HG03196 (cell line): ENCODE measurements at regions not wholly inside any gene's neighbourhood (a gene's known extent, or its start where the extent isn't known, plus 50 kb on each side); places are given as distances from the start of the nearest gene placed in this dataset.

ENCODE experiments used
- ATAC-seq: cut with Tn5 transposase; IDR thresholded peaks from one replicate; pipeline ENCODE4 v1.9.1; 2021; ENCODE audit not compliant: unreplicated experiment

GRCh38 chr20:22652681-22653588, 68.6 kb upstream of the FOXA2 start:
- no peak for ATAC-seq

DNA sequence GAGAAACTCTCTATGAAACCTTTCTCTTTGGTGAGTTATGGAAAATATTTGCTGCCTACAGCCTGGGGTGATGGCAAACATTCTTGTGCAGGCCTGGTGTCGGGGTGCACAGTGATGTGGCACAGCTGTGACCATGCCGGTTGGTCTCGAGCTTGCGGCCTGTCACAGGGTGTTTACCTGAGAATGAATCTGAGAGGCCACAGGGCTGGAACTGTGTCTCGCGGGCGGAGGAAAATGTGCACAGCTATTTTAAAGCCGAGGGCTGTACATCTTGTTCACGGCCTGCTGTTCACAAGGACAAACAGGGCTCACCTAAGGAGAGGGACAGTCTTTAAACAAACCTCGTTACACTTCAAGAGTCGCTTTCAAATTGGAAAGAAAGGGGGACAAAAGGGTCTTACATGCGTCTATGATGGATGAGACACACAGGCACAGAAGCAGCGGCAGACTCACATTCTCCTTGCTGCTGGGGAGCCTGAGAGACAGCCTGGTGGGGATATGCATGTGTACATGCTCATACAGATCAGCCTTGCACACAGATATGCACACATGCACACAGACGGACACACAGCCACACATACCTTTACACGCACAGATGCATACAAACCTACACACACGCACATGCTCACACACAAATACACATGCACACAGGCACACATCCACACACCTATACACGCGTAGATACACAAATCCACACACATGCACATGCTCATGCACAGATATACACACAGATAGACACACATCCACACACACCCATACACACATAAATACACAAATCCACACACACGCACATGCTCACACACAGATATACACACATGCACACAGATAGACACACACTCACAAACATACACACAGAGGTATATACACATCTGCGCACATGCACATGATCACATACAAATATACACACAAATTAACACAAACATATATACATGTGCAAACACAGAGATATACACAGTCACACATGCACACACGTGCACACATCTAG, 69.6 kb upstream of the FOXA2 start:
- ATAC-seq: no peak

GRCh38 chr20:22663528-22664025, 79.2 kb upstream of the FOXA2 start:
- ATAC-seq: no peak

DNA sequence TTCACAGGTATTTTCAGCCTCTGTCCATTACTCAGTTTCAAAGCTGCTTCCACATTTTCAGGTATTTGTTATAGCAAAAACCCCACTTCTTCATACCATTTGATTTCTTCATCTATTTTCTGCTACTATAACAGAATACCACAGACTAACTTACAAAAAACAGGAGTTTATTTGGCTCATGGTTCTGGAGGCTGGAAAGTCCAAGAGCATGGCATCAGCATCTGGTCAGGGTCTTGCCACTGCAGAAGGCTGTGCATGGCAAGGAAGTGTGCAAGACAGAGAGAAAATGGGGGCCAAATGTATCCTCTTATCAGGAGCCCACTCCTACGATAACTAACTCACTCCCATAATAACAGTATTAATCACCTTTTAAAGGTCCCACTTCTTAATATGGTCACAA, 82.8 kb upstream of the FOXA2 start:
- no peak for ATAC-seq

- no peak for ATAC-seq
These were observed 87.8 kb upstream of the FOXA2 start for GRCh38 chr20:22672191-22672590.

GRCh38 chr20:22673467-22673866, 89.1 kb upstream of the FOXA2 start:
- no peak for ATAC-seq

GRCh38 chr20:22675341-22675740, 91.0 kb upstream of the FOXA2 start:
- no peak for ATAC-seq

DNA sequence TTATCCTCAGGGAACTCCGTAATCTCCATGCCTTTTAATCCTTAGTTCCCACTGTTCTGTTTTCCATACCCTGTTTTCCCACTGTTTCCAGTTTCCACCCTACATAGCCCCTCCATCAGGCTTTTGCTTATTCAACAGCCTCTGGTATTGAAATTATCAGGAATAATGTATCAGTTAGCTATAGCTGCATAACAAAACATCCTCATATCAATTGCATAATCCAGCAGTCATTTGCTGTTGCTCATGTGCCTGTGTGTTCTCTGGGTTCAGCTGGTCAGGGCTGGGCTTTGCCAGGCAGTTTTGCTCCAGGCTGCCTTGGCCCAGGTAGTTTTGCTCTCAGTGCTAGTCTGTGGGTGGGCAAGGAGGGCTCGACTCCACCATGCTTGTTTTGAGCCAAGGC, 94.3 kb upstream of the FOXA2 start:
- no peak for ATAC-seq

DNA sequence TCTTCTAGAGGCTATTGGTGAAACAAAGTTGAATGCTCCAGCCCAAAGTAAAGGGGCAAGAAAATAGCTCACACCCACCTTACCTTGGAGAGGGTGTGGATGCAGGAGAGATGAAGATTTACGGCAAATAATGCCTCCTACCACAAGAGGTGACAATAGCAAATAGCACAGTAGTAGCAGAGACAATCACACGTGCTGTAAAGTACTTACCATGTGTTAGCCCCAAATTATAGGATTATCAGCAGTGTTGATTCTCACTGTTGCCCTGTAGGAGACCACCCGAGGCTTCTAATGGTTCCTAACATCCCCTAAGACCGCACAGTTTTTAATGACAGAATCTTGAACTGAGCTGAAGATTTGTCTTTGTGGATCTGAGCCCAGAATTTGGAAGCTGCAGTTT, 94.8 kb upstream of the FOXA2 start:
- no peak for ATAC-seq

DNA sequence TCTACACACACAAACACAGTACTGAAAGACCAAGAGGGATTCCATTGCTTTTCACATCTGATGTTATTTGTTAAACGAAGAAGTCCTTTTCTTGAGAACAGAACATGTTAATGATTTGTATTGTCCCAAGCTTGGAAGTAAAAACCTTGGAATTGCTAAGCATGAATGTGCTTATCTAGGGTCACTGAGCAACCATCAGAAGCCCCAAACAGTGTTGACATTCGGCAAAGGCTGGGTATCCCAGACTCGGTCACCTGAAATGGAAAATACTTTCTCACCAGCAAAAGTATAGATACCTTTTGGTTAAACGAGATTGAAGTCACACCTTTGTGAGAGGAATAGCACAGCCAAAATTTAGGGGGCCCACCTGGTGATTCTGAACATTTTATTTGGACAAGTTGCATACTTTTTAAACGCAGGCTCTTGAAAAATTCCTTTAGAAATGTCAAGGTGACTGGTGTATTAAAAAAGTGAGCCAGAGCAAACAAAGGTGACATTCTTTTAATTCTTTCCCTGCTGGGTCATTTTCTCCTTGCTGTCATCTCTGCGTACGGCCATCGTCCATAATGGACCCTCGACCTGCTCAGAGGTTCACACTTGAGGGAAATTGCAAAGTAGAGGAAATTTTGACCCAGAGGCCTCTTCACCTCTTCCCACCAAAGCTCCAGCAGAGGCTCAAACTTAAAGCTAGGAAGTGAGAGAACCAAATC, 95.8 kb upstream of the FOXA2 start:
- no peak for ATAC-seq

DNA sequence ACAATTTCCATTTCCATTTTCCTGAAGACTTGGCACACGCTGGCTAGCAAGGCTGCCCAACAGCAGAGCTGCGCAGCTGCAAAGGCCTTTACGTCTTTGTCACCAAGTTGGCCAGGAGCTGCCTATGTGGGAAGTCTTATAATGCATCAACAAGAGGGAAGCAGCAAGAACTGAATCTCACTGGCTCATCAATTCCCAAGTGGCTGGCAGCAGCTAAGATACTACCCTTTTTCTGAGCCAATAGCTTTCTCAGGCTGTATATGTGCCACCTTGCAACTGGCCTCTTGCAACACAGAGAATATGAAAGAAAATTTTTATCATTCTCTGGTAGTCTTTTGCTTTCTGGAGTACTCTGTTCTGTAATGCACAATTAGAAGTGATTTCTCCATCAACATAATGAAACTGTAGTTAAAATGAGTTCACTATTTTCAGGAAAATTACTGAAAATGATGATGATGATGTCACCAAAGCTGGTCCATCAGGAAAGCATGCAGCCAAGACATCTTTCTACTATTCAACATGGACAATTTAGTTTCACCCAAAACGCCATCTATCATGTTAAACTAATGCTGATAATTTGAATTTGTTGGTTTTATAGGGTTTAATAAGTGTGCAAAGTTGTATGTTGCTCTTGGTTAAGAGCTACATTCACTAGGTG, 97.3 kb upstream of the FOXA2 start:
- ATAC-seq: no peak

GRCh38 chr20:22682381-22682780, 98.0 kb upstream of the FOXA2 start:
- ATAC-seq: no peak

DNA sequence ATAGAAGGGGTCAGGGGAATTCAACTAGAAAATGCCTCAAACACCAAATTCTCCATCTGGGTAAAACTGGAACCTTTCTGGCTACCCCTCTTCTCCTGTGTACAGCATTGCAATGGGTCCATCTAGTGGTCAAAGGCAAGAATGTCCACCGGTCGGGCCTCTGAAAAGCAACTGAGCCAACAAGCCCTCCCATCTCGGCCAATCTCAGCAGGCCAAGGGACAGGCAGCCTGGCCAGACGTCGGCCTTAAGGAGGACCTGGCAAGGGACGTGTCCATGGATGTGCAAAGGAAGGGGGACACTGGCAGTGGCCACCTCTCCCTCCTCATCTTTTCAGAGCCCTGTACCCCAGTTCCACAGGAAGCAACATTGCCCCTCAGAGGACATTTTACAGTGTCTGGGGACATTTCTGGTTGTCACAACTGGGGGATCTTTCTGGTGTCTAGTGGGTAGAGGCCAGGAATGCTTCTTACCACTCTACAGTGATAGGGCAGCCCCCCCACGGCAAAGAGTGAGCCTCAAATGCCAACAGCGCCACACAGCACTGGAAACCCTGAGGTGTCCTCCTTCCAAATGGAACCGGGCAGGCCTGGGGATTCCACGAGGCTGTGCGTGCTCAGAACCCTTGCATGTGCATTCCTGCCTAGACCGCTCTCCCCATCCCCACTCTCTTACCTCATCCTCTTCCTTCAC, 99.8 kb upstream of the FOXA2 start:
- ATAC-seq: no peak

DNA sequence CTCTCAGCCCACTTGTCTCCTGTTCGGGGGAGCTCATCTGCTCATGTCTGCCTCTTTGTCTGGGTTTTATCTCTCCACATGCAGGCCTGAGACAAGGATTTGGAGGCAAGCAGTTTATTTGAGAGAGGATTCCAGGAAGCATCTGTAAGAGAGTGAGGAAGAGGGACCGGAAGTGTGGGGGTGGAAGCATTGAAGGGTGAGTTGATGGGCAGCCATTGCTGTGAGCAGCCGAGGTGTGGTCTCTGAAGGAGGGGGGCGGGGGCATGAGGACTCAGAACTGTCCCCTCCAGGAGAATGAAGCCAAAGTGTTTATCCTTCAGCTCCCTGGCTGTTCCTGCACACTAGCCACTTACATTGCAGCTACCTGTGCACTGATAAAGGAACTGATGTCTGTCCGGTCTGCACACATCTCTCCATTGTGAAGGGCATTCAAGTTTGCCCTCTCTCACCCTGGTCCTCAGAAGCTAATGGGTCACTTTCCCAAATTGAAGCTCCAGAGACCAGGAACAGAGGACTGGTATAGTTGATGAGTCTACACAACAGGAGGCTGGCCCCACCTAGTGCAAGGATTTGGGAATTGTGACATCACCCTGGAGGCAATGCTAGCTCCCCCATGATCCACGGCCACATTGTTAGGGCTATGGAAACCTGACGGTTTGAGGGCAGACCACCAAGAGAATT, 100.5 kb upstream of the FOXA2 start:
- ATAC-seq: no peak

DNA sequence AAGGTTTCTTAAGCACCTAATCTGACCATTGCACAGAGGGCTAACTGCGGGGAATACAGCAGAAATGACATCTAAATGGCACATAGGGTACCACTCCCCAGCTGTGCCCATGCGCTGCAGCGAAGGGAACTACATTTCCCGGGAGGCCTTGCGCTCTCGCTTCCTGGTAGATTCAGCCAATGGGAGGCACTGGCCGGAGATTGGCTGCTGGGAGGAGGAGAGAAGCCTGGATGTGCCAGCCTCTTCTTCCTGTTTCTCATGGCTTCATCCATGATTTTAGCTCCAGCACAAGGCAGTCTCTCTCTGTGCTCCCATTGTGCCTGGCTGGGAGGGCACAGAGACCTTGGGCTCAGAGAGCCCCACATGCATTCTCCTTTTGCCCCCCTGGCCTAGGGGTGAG, 101.7 kb upstream of the FOXA2 start:
- no peak for ATAC-seq

GRCh38 chr20:22687676-22688349, 103.4 kb upstream of the FOXA2 start:
- no peak for ATAC-seq

GRCh38 chr20:22688485-22688884, 104.1 kb upstream of the FOXA2 start:
- no peak for ATAC-seq

GRCh38 chr20:22689266-22689665, 104.9 kb upstream of the FOXA2 start:
- ATAC-seq: no peak

GRCh38 chr20:22690000-22690399, 105.6 kb upstream of the FOXA2 start:
- no peak for ATAC-seq
